HCT116 (cell line): ENCODE measurements at regions not wholly inside any gene's neighbourhood (a gene's known extent, or its start where the extent isn't known, plus 50 kb on each side); places are given as distances from the start of the nearest gene placed in this dataset.

Experiments
- ATAC-seq: fragments of 200-7000 bp; cut with Tn5 transposase; 2 replicates; pipeline ENCODE4 v1.9.1; 2020; ENCODE audit warnings: mild to moderate bottlenecking, moderate library complexity
- BruUV-seq: library from RNA; stranded (reverse); fragments of 400-500 nt; replicated peaks from 2 replicates; lab custom pipeline; 2021; lab: Mats Ljungman, UMichigan
- CTCF ChIA-PET: fragments of 300-600 bp; sonication (Branson Sonifier 250); formaldehyde crosslinking; loops from one replicate; lab custom pipeline; 2021; ENCODE audit warnings: antibody characterized with exemption; lab: Charles Lee
- POLR2A ChIA-PET: fragments of 300-600, 350-600 bp; sonication (Branson Sonifier 250); formaldehyde crosslinking; loops from one replicate; lab custom pipeline; 2021; ENCODE audit warnings: antibody characterized with exemption; lab: Charles Lee
- RAD21 ChIA-PET, 2 experiments: fragments of 300-600 bp; sonication (Branson Sonifier 250); formaldehyde crosslinking; loops; one replicate each; lab custom pipeline; 2023; ENCODE audit warnings: low total read pairs in 2 of 2; ENCODE audit not compliant: uncharacterized antibody in 2 of 2, unreplicated experiment in 2 of 2, low non-redundant PET in 1 of 2; lab: Charles Lee
- DNase-seq: peaks from one replicate; pipeline ENCODE4 v3.0.0-alpha.2; 2010; ENCODE audit warnings: low read depth, low spot score
- H2AFZ ChIP-seq: fragments of 200-600 bp; shearing (Covaris generic), sonication (generic); 2 replicates; pipeline ENCODE4 v1.6.1; 2017; ENCODE audit warnings: low read depth, mixed run types, mixed read lengths, antibody characterized with exemption, low read length; ENCODE audit not compliant: poor library complexity, severe bottlenecking
- H3K27ac ChIP-seq: 2 replicates; pipeline ENCODE4 v1.5.1; 2012; ENCODE audit warnings: low read depth, low read length
- H3K27me3 ChIP-seq: fragments of 200-600 bp; sonication (generic); 2 replicates; pipeline ENCODE4 v1.6.1; 2016; ENCODE audit warnings: mixed run types, low read length, mixed read lengths; ENCODE audit not compliant: insufficient read depth
- H3K36me3 ChIP-seq, 2 experiments: fragments of 200-500 bp in 1 of 2; fragments of 200-600 bp in 1 of 2; sonication (Bioruptor generic) in 1 of 2; sonication (generic) in 1 of 2; 2 replicates each; pipeline versions ENCODE4 v1.5.1 to v1.6.1; 2014 to 2016; ENCODE audit warnings: low read length in 2 of 2, inconsistent platforms in 1 of 2, mixed read lengths in 1 of 2, mixed run types in 1 of 2; ENCODE audit not compliant: insufficient read depth in 2 of 2, control insufficient read depth in 1 of 2
- H3K4me1 ChIP-seq, 2 experiments: fragments of 200-600 bp in 1 of 2; sonication (generic) in 1 of 2; 2 replicates each; pipeline versions ENCODE4 v1.5.1 to v1.6.1; 2012 to 2017; ENCODE audit warnings: low read length in 2 of 2, inconsistent platforms in 1 of 2, mild to moderate bottlenecking in 1 of 2, mixed read lengths in 1 of 2, mixed run types in 1 of 2, moderate library complexity in 1 of 2; ENCODE audit not compliant: insufficient read depth in 2 of 2, control insufficient read depth in 1 of 2
- H3K4me2 ChIP-seq: fragments of 200-600 bp; sonication (generic); 2 replicates; pipeline ENCODE4 v1.6.1; 2017; ENCODE audit warnings: mixed run types, low read length, mixed read lengths
- H3K4me3 ChIP-seq, 2 experiments: fragments of 200-600 bp in 1 of 2; sonication (generic) in 1 of 2; replicated peaks in 1 of 2; 2 replicates each; pipeline ENCODE4 v1.5.1; 2011 to 2016; ENCODE audit warnings: low read length in 2 of 2, control low read depth in 1 of 2, low read depth in 1 of 2, mild to moderate bottlenecking in 1 of 2, mixed read lengths in 1 of 2, mixed run types in 1 of 2
- H3K79me2 ChIP-seq: fragments of 200-600 bp; sonication (generic); 2 replicates; pipeline ENCODE4 v1.6.1; 2017; ENCODE audit warnings: mild to moderate bottlenecking, mixed run types, low read length, moderate library complexity, mixed read lengths; ENCODE audit not compliant: insufficient read depth
- H3K9ac ChIP-seq: fragments of 200-600 bp; sonication (generic); 2 replicates; pipeline ENCODE4 v1.6.1; 2016; ENCODE audit warnings: low read length, mixed read lengths
- H3K9me2 ChIP-seq: fragments of 200-600 bp; sonication (generic), shearing (Covaris generic); 2 replicates; pipeline ENCODE4 v1.6.1; 2017; ENCODE audit warnings: mixed run types, mild to moderate bottlenecking, moderate library complexity; ENCODE audit not compliant: insufficient read depth
- H3K9me3 ChIP-seq, 2 experiments: fragments of 200-500 bp in 1 of 2; fragments of 200-600 bp in 1 of 2; sonication (Bioruptor generic) in 1 of 2; sonication (generic) in 1 of 2; 2 replicates each; pipeline ENCODE4 v1.6.1; 2014 to 2017; ENCODE audit warnings: low read length in 2 of 2, mixed read lengths in 2 of 2, inconsistent platforms in 1 of 2, low read depth in 1 of 2, mild to moderate bottlenecking in 1 of 2, mixed run types in 1 of 2, moderate library complexity in 1 of 2; ENCODE audit not compliant: control insufficient read depth in 1 of 2, insufficient read depth in 1 of 2
- H4K20me1 ChIP-seq: fragments of 200-600 bp; sonication (generic), shearing (Covaris generic); 2 replicates; pipeline ENCODE4 v1.6.1; 2017; ENCODE audit warnings: mixed run types, mild to moderate bottlenecking, moderate library complexity; ENCODE audit not compliant: insufficient read depth
- CEBPB ChIP-seq: IDR thresholded peaks from 2 replicates; pipeline ENCODE4 v1.6.1; 2012; ENCODE audit warnings: low read depth
- EGR1 ChIP-seq: IDR thresholded peaks from 2 replicates; pipeline ENCODE4 v1.6.1; 2012; ENCODE audit warnings: low read depth
- EZH2 ChIP-seq: fragments of 200-600 bp; sonication (generic); IDR thresholded peaks from 2 replicates; pipeline ENCODE4 v1.6.1; 2017; ENCODE audit warnings: antibody characterized with exemption, mixed run types
- FOSL1 ChIP-seq: IDR thresholded peaks from 2 replicates; pipeline ENCODE4 v1.6.1; 2012; ENCODE audit warnings: low read depth
- JUND ChIP-seq: IDR thresholded peaks from 2 replicates; pipeline ENCODE4 v1.6.1; 2012
- POLR2A ChIP-seq: IDR thresholded peaks from 2 replicates; pipeline ENCODE4 v1.7.0; 2011; ENCODE audit warnings: borderline replicate concordance; ENCODE audit not compliant: insufficient read depth, insufficient read length; ENCODE audit errors: extremely low read depth
- RAD21 ChIP-seq: IDR thresholded peaks from 2 replicates; pipeline ENCODE4 v1.6.1; 2012; ENCODE audit warnings: low read depth, mild to moderate bottlenecking
- SIN3A ChIP-seq: IDR thresholded peaks from 2 replicates; pipeline ENCODE4 v1.6.1; 2012; ENCODE audit warnings: low read depth
- YY1 ChIP-seq: IDR thresholded peaks from 2 replicates; pipeline ENCODE4 v1.6.1; 2011; ENCODE audit warnings: low read length, low read depth, moderate library complexity, mild to moderate bottlenecking; ENCODE audit not compliant: insufficient replicate concordance; ENCODE audit errors: extremely low read depth
- ZFX ChIP-seq: fragments of 450-650 bp; IDR thresholded peaks from 2 replicates; pipeline ENCODE4 v1.6.1; 2017
- ZNF274 ChIP-seq: fragments of 200-500 bp; sonication (Bioruptor generic); IDR thresholded peaks from 2 replicates; pipeline ENCODE4 v1.6.1; 2014; ENCODE audit warnings: mild to moderate bottlenecking, low read depth, low read length, inconsistent platforms
- intact Hi-C: fragments of 100-400 bp; cut with micrococcal nuclease; formaldehyde crosslinking; loops from 2 replicates; pipeline ENCODE4 v1.10.0; 2022
- TF ChIP-seq, protein P1 (sequence below): IDR thresholded peaks from 2 replicates; pipeline ENCODE4 v1.6.1; 2012
- TF ChIP-seq, protein P2 (sequence below): IDR thresholded peaks from 2 replicates; pipeline ENCODE4 v1.6.1; 2012
- TF ChIP-seq, protein P3 (sequence below), 3 experiments: fragments of 200-600 bp in 1 of 3; sonication (generic) in 1 of 3; IDR thresholded peaks in 2 of 3; conservative IDR thresholded peaks in 1 of 3; 2 replicates each; pipeline ENCODE4 v1.5.1; 2012 to 2017; ENCODE audit warnings: low read depth in 2 of 3, low read length in 2 of 3, antibody characterized with exemption in 1 of 3, borderline replicate concordance in 1 of 3, control low read depth in 1 of 3, mild to moderate bottlenecking in 1 of 3, mixed read lengths in 1 of 3, mixed run types in 1 of 3, moderate library complexity in 1 of 3; ENCODE audit not compliant: insufficient read depth in 1 of 3

DNA sequence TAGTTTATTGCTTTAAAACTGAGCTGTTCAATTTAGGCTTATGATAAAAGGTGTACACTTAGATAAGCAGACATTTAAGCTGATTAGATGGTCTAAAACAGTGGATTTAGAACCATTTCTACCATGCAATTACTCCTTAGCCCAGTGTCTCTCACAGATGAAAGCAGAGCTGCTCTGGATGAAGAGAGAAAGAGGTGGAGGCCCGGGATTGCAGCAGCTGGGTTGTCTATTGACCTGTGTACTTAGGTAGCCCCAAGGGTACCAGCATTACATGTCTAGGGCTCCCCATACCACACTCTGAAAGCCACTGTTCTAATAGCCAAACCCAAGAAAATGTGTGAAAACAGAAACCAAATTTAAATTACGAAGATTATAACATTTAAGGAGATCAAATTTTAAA, 86.0 kb upstream of the GIMD1 start:
- H3K4me2 ChIP-seq = no peak overlapping the region
- no peaks in the 10 kb centered on the region for H3K4me1 ChIP-seq
- ATAC-seq (no peak), DNase-seq (no peak)
- H3K9me3 ChIP-seq = no peaks in the 10 kb centered on the region
- no peaks in the 10 kb centered on the region for H4K20me1 ChIP-seq
- no peak overlapping the region for H3K9ac ChIP-seq
- intact Hi-C loops = no loop called here
- H3K27ac ChIP-seq = no peak overlapping the region
- BruUV-seq = no TSS peak
- TF ChIP-seq FOSL1 (no peak), SIN3A (no peak)
- POLR2A ChIA-PET = no interaction called here
- H3K79me2 ChIP-seq = no peaks in the 10 kb centered on the region
- no peaks in the 10 kb centered on the region for H3K27me3 ChIP-seq
- no peaks in the 10 kb centered on the region for H3K36me3 ChIP-seq
- H3K9me2 ChIP-seq = no peaks in the 10 kb centered on the region
- H3K4me3 ChIP-seq = no peak overlapping the region
- CTCF ChIA-PET = no interaction called here
- H2AFZ ChIP-seq = no peak overlapping the region
- RAD21 ChIA-PET = no interaction called here

DNA sequence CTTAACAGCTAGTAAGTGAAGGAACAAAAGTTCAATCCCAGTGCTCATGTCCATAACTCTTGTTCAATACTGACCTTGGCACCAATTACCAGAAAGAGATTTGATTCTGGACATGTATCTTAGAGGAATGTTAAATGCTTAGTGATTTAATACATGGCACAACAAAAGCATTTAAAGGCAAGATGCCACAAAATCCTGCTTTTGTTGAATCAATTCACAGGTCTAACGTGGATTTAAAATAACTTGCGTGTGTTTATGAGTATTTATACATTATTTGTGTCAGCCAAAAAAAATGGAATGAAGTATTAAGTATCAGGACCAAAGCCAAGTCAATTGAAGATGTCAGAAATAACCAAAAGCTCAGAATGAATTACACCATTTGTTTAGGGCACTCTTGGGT, 85.4 kb upstream of the GIMD1 start:
- DNase-seq = no peak
- no peaks in the 10 kb centered on the region for H3K27me3 ChIP-seq
- TF ChIP-seq RAD21 (no peak), SIN3A (no peak), POLR2A (no peak), ZFX (no peak), EGR1 (no peak), YY1 (no peak), ZNF274 (no peak), EZH2 (no peak), CEBPB (no peak), JUND (no peak)
- TF ChIP-seq, protein P1, sequence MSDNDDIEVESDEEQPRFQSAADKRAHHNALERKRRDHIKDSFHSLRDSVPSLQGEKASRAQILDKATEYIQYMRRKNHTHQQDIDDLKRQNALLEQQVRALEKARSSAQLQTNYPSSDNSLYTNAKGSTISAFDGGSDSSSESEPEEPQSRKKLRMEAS = no peak
- TF ChIP-seq, protein P2, sequence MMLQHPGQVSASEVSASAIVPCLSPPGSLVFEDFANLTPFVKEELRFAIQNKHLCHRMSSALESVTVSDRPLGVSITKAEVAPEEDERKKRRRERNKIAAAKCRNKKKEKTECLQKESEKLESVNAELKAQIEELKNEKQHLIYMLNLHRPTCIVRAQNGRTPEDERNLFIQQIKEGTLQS = no peak
- TF ChIP-seq, protein P3, sequence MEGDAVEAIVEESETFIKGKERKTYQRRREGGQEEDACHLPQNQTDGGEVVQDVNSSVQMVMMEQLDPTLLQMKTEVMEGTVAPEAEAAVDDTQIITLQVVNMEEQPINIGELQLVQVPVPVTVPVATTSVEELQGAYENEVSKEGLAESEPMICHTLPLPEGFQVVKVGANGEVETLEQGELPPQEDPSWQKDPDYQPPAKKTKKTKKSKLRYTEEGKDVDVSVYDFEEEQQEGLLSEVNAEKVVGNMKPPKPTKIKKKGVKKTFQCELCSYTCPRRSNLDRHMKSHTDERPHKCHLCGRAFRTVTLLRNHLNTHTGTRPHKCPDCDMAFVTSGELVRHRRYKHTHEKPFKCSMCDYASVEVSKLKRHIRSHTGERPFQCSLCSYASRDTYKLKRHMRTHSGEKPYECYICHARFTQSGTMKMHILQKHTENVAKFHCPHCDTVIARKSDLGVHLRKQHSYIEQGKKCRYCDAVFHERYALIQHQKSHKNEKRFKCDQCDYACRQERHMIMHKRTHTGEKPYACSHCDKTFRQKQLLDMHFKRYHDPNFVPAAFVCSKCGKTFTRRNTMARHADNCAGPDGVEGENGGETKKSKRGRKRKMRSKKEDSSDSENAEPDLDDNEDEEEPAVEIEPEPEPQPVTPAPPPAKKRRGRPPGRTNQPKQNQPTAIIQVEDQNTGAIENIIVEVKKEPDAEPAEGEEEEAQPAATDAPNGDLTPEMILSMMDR (IDR thresholded peaks at IDR 0.05 in 2 of 3, conservative IDR thresholded peaks at IDR 0.05 in 1 of 3; ENCODE audit: borderline replicate concordance in 1 of 3, insufficient read depth in 1 of 3, low read depth in 2 of 3, low read length in 2 of 3) = no peak
- intact Hi-C loops = no loop called here
- H3K4me1 ChIP-seq = no peaks in the 10 kb centered on the region
- BruUV-seq = no TSS peak
- no peaks in the 10 kb centered on the region for H3K9me2 ChIP-seq
- no peak overlapping the region for H3K4me2 ChIP-seq
- H3K27ac ChIP-seq = no peak overlapping the region
- ATAC-seq = no peak
- ChIA-PET RAD21 (no interaction called here), CTCF (no interaction called here), POLR2A (no interaction called here)
- no peaks in the 10 kb centered on the region for H3K36me3 ChIP-seq
- no peaks in the 10 kb centered on the region for H3K79me2 ChIP-seq
- no peaks in the 10 kb centered on the region for H3K9me3 ChIP-seq
- H4K20me1 ChIP-seq = no peaks in the 10 kb centered on the region
- H3K9ac ChIP-seq = no peak overlapping the region
- H2AFZ ChIP-seq = no peak overlapping the region
- no peak overlapping the region for H3K4me3 ChIP-seq
